ENCODE measurements at regions not wholly inside any gene's neighbourhood (a gene's known extent, or its start where the extent isn't known, plus 50 kb on each side); places are given as distances from the start of the nearest gene placed in this dataset.

- Histone ChIP-seq H3K27me3 (no peaks in the 10 kb centered on the region), H3K27ac (no peak overlapping the region), H3K4me3 (no peak overlapping the region), H3K4me1 (no peaks in the 10 kb centered on the region), H3K9me3 (no peaks in the 10 kb centered on the region), H3K36me3 (ENCODE audit: low read depth, missing control alignments) (no peaks in the 10 kb centered on the region)
- DNase-seq, result no peak
- intact Hi-C loops (cut with DNase I; ENCODE audit: low total_unique reads), result no loop called here
- 87 to 93% methylated on average over 3 of the region's 3 CpGs for WGBS, 2 donors
- no peak for TF ChIP-seq POLR2A (IDR thresholded peaks at IDR 0.05)
- no peak for TF ChIP-seq CTCF (IDR thresholded peaks at IDR 0.05)
Observed at GRCh38 chr21:19565587-19565986, 1162.0 kb upstream of the TMPRSS15 start.

- H3K27ac ChIP-seq, result no peak overlapping the region
- H3K36me3 ChIP-seq (ENCODE audit: low read depth, missing control alignments), result no peaks in the 10 kb centered on the region
- TF ChIP-seq POLR2A (IDR thresholded peaks at IDR 0.05), result no peak
- no peak for TF ChIP-seq CTCF (IDR thresholded peaks at IDR 0.05)
- no peaks in the 10 kb centered on the region for H3K4me1 ChIP-seq
- H3K4me3 ChIP-seq, result no peak overlapping the region
- no peak for DNase-seq
- no peaks in the 10 kb centered on the region for H3K27me3 ChIP-seq
- intact Hi-C loops (cut with DNase I; ENCODE audit: low total_unique reads), result no loop called here
- no peaks in the 10 kb centered on the region for H3K9me3 ChIP-seq
Observed at GRCh38 chr21:19566975-19567374, 1163.4 kb upstream of the TMPRSS15 start.

- Histone ChIP-seq H3K9me3 (no peaks in the 10 kb centered on the region), H3K4me3 (no peak overlapping the region), H3K27ac (no peak overlapping the region), H3K27me3 (no peaks in the 10 kb centered on the region), H3K4me1 (no peaks in the 10 kb centered on the region), H3K36me3 (ENCODE audit: low read depth, missing control alignments) (no peaks in the 10 kb centered on the region)
- DNase-seq, result no peak
- 61 to 62% methylated on average over 3 of the region's 3 CpGs for WGBS, 2 donors
- intact Hi-C loops (cut with DNase I; ENCODE audit: low total_unique reads), result no loop called here
- TF ChIP-seq CTCF (IDR thresholded peaks at IDR 0.05) (no peak), POLR2A (IDR thresholded peaks at IDR 0.05) (no peak)
Observed at GRCh38 chr21:19577381-19577780, 1173.8 kb upstream of the TMPRSS15 start.

- H3K4me1 ChIP-seq, result no peaks in the 10 kb centered on the region
- DNase-seq, result no peak
- no peak overlapping the region for H3K4me3 ChIP-seq
- no peaks in the 10 kb centered on the region for H3K27me3 ChIP-seq
- TF ChIP-seq POLR2A (IDR thresholded peaks at IDR 0.05), result no peak
- no peak for TF ChIP-seq CTCF (IDR thresholded peaks at IDR 0.05)
- intact Hi-C loops (cut with DNase I; ENCODE audit: low total_unique reads), result no loop called here
- H3K27ac ChIP-seq, result no peak overlapping the region
- H3K36me3 ChIP-seq (ENCODE audit: low read depth, missing control alignments), result no peaks in the 10 kb centered on the region
- no peaks in the 10 kb centered on the region for H3K9me3 ChIP-seq
Observed at GRCh38 chr21:19590044-19590443, 1186.5 kb upstream of the TMPRSS15 start.

GRCh38 chr21:19603011-19603593 is 1199.5 kb upstream of the TMPRSS15 start:
- Histone ChIP-seq H3K4me3 (no peak overlapping the region), H3K4me1 (no peaks in the 10 kb centered on the region), H3K27me3 (no peaks in the 10 kb centered on the region), H3K9me3 (no peaks in the 10 kb centered on the region), H3K36me3 (ENCODE audit: low read depth, missing control alignments) (no peaks in the 10 kb centered on the region), H3K27ac (no peak overlapping the region)
- intact Hi-C loops (cut with DNase I; ENCODE audit: low total_unique reads), result no loop called here
- TF ChIP-seq CTCF (IDR thresholded peaks at IDR 0.05) (no peak), POLR2A (IDR thresholded peaks at IDR 0.05) (no peak)
- WGBS, 2 donors, result 68 to 78% methylated on average over 4 of the region's 4 CpGs
- no peak for DNase-seq
